ENCODE measurements at regions not wholly inside any gene's neighbourhood (a gene's known extent, or its start where the extent isn't known, plus 50 kb on each side); places are given as distances from the start of the nearest gene placed in this dataset.

DNA sequence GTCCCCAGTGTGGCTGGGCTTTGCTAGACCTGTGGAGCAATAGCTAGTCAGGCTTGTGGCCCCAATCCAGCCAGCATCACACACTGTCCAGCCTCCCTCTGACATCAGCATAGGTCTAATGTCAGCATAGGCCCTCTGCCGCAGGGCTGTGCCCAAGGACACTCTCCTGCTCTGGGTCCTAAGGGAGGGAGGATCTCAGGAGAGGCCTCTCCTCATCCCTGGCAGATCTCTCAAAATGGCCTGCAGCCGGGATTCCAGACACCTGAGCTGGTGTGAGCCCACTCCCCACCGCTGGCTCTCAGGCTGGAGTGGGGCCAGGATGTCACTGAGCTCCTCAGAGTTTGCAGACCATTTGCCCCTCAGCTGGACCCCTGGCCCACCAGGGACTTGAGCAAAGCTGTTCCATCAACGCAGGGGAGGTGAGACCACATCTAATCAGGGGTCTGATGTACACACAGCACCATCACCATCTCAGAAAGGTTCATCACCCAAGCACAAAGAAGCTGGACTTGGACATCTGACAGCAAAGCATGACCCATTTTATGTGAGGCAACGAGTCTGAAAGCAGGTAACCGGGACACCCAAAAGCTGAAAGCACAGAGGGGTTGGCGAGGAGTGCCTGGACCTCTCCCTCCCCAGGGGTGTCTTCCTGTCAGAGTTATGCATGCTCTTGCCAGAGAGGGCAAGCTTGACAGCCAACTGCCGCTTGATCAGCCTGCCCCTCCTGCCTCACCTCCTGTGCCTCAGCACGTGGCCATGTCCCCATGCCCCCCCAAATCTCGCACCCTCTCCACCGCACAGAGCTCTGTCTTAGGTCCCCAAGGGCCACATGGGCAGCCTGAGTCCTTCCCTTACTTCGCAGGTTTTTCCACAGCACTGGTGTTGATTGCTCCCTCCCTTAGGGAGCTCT lies 69.7 kb upstream of the SEPTIN5 start (continued):
- TF ChIP-seq, protein P1, sequence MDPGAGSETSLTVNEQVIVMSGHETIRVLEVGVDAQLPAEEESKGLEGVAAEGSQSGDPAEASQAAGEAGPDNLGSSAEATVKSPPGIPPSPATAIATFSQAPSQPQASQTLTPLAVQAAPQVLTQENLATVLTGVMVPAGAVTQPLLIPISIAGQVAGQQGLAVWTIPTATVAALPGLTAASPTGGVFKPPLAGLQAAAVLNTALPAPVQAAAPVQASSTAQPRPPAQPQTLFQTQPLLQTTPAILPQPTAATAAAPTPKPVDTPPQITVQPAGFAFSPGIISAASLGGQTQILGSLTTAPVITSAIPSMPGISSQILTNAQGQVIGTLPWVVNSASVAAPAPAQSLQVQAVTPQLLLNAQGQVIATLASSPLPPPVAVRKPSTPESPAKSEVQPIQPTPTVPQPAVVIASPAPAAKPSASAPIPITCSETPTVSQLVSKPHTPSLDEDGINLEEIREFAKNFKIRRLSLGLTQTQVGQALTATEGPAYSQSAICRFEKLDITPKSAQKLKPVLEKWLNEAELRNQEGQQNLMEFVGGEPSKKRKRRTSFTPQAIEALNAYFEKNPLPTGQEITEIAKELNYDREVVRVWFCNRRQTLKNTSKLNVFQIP (CRISPR knock-in tag; IDR thresholded peaks at IDR 0.05; ENCODE audit: borderline replicate concordance, low read depth), result no peak
- TF ChIP-seq ZFP30 (CRISPR knock-in tag; IDR thresholded peaks at IDR 0.05), result no peak
- TF ChIP-seq GLIS3 (CRISPR knock-in tag; IDR thresholded peaks at IDR 0.05), result no peak
- TF ChIP-seq TCF4 (CRISPR knock-in tag; IDR thresholded peaks at IDR 0.05; ENCODE audit: borderline replicate concordance), result no peak

DNA sequence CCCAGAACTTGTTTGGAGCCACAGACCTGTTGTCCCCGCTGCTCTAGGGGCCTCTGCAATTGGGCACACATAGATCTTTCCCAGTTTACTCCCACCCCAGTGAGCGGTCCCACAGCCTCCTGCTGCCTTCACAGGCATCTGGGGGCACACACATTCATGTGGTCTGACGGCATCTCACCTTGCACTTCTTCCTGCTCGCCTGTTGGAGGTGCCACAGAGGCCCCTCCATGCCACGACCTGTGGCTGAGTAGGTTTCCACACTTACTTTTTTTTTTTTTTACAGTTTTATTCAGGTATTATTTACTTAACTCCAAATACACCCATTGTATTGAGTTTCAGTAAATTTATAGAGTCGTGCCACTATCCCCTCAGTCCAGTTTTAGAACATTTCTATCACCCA lies 68.9 kb upstream of the SEPTIN5 start:
- TF ChIP-seq TCF4 (CRISPR knock-in tag; IDR thresholded peaks at IDR 0.05; ENCODE audit: borderline replicate concordance) (no peak), RARB (CRISPR knock-in tag; IDR thresholded peaks at IDR 0.05) (no peak)

DNA sequence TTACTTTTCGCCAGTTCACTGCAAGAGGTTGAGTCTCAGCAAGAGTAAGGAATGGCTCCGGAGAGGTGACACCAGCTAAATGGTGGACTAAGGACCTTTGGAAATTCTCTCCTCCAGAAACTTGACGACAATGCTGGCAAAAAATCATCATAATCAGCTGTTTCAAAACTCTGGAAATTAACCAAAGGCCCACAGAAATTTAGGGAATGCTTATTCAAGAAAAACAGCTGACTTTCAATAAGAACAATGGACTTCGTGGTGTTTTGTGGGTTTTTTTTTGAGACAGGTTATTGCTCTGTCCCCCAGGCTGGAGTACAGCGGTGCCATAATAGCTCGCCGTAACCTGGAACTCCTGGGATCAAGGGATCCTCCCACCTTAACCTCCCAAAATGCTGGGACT lies 68.4 kb upstream of the SEPTIN5 start:
- TF ChIP-seq, protein P2, sequence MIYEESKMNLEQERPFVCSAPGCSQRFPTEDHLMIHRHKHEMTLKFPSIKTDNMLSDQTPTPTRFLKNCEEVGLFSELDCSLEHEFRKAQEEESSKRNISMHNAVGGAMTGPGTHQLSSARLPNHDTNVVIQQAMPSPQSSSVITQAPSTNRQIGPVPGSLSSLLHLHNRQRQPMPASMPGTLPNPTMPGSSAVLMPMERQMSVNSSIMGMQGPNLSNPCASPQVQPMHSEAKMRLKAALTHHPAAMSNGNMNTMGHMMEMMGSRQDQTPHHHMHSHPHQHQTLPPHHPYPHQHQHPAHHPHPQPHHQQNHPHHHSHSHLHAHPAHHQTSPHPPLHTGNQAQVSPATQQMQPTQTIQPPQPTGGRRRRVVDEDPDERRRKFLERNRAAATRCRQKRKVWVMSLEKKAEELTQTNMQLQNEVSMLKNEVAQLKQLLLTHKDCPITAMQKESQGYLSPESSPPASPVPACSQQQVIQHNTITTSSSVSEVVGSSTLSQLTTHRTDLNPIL (CRISPR knock-in tag; IDR thresholded peaks at IDR 0.05; ENCODE audit: low read depth), result no peak
- TF ChIP-seq, protein P1 (CRISPR knock-in tag; IDR thresholded peaks at IDR 0.05; ENCODE audit: borderline replicate concordance, low read depth), result no peak
- TF ChIP-seq, protein P3, sequence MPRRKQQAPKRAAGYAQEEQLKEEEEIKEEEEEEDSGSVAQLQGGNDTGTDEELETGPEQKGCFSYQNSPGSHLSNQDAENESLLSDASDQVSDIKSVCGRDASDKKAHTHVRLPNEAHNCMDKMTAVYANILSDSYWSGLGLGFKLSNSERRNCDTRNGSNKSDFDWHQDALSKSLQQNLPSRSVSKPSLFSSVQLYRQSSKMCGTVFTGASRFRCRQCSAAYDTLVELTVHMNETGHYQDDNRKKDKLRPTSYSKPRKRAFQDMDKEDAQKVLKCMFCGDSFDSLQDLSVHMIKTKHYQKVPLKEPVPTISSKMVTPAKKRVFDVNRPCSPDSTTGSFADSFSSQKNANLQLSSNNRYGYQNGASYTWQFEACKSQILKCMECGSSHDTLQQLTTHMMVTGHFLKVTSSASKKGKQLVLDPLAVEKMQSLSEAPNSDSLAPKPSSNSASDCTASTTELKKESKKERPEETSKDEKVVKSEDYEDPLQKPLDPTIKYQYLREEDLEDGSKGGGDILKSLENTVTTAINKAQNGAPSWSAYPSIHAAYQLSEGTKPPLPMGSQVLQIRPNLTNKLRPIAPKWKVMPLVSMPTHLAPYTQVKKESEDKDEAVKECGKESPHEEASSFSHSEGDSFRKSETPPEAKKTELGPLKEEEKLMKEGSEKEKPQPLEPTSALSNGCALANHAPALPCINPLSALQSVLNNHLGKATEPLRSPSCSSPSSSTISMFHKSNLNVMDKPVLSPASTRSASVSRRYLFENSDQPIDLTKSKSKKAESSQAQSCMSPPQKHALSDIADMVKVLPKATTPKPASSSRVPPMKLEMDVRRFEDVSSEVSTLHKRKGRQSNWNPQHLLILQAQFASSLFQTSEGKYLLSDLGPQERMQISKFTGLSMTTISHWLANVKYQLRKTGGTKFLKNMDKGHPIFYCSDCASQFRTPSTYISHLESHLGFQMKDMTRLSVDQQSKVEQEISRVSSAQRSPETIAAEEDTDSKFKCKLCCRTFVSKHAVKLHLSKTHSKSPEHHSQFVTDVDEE (CRISPR knock-in tag; IDR thresholded peaks at IDR 0.05), result no peak
- TF ChIP-seq, protein P4, sequence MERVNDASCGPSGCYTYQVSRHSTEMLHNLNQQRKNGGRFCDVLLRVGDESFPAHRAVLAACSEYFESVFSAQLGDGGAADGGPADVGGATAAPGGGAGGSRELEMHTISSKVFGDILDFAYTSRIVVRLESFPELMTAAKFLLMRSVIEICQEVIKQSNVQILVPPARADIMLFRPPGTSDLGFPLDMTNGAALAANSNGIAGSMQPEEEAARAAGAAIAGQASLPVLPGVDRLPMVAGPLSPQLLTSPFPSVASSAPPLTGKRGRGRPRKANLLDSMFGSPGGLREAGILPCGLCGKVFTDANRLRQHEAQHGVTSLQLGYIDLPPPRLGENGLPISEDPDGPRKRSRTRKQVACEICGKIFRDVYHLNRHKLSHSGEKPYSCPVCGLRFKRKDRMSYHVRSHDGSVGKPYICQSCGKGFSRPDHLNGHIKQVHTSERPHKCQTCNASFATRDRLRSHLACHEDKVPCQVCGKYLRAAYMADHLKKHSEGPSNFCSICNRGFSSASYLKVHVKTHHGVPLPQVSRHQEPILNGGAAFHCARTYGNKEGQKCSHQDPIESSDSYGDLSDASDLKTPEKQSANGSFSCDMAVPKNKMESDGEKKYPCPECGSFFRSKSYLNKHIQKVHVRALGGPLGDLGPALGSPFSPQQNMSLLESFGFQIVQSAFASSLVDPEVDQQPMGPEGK (CRISPR knock-in tag; IDR thresholded peaks at IDR 0.05; ENCODE audit: borderline replicate concordance), result no peak
- TF ChIP-seq CSDC2 (CRISPR knock-in tag; IDR thresholded peaks at IDR 0.05), result no peak
- no peak for TF ChIP-seq ZFP3 (CRISPR knock-in tag; IDR thresholded peaks at IDR 0.05)
- no peak for TF ChIP-seq SNAI2 (CRISPR knock-in tag; IDR thresholded peaks at IDR 0.05)
- no peak for TF ChIP-seq ESRRG (CRISPR knock-in tag; IDR thresholded peaks at IDR 0.05)
- TF ChIP-seq, protein P5, sequence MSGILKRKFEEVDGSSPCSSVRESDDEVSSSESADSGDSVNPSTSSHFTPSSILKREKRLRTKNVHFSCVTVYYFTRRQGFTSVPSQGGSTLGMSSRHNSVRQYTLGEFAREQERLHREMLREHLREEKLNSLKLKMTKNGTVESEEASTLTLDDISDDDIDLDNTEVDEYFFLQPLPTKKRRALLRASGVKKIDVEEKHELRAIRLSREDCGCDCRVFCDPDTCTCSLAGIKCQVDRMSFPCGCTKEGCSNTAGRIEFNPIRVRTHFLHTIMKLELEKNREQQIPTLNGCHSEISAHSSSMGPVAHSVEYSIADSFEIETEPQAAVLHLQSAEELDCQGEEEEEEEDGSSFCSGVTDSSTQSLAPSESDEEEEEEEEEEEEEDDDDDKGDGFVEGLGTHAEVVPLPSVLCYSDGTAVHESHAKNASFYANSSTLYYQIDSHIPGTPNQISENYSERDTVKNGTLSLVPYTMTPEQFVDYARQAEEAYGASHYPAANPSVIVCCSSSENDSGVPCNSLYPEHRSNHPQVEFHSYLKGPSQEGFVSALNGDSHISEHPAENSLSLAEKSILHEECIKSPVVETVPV (CRISPR knock-in tag; IDR thresholded peaks at IDR 0.05), result no peak
- TF ChIP-seq ZNF8 (CRISPR knock-in tag; IDR thresholded peaks at IDR 0.05), result no peak
- TF ChIP-seq ZFP30 (CRISPR knock-in tag; IDR thresholded peaks at IDR 0.05), result no peak
- ATAC-seq, result no peak

More for the DNA sequence above, 68.9 kb upstream of the SEPTIN5 start:
- no peak for ATAC-seq

DNA sequence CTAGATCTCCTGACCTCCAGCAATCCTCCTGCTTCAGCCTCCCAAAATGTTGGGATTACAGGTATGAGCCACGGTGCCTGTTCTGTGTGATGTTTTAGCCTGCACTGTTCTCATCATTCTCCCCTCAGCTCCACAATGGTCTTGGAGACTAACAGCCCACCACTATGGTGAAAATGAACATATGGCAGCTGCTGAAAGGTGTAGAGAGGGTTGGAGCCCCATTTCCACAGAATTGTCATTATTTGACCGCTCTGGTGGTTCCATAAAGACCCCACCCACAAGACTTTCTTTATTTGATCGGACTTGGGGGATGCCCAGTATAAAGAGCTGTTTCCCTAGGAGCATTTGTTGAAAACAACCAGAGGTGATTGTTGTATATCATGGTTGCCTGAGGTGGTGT lies 67.9 kb upstream of the SEPTIN5 start:
- no peak for TF ChIP-seq ZNF70 (CRISPR knock-in tag; IDR thresholded peaks at IDR 0.05)
- TF ChIP-seq ZNF565 (CRISPR knock-in tag; conservative IDR thresholded peaks at IDR 0.05; ENCODE audit: low read depth), result no peak
- TF ChIP-seq CSDC2 (CRISPR knock-in tag; IDR thresholded peaks at IDR 0.05), result no peak
- TF ChIP-seq, protein P1 (CRISPR knock-in tag; IDR thresholded peaks at IDR 0.05; ENCODE audit: borderline replicate concordance, low read depth), result no peak
- TF ChIP-seq RARB (CRISPR knock-in tag; IDR thresholded peaks at IDR 0.05), result no peak
- TF ChIP-seq ZNF8 (CRISPR knock-in tag; IDR thresholded peaks at IDR 0.05), result no peak
- TF ChIP-seq, protein P5 (CRISPR knock-in tag; IDR thresholded peaks at IDR 0.05), result no peak
- no peak for TF ChIP-seq OSR1 (CRISPR knock-in tag; IDR thresholded peaks at IDR 0.05)
- no peak for TF ChIP-seq ZFP30 (CRISPR knock-in tag; IDR thresholded peaks at IDR 0.05)
- no peak for TF ChIP-seq ZC3H10 (CRISPR knock-in tag; IDR thresholded peaks at IDR 0.05)
- ATAC-seq, result no peak

Data from SK-N-SH treated with all-trans-retinoic acid at 6 μM for 48 hours (cell line).